ENCODE measurements at regions not wholly inside any gene's neighbourhood (a gene's known extent, or its start where the extent isn't known, plus 50 kb on each side); places are given as distances from the start of the nearest gene placed in this dataset.
"Not testable (repeated sequence)": the region's sequence is repeated elsewhere in the genome, so short reads cannot be mapped to it uniquely, and the experiment has no call there.

DNA sequence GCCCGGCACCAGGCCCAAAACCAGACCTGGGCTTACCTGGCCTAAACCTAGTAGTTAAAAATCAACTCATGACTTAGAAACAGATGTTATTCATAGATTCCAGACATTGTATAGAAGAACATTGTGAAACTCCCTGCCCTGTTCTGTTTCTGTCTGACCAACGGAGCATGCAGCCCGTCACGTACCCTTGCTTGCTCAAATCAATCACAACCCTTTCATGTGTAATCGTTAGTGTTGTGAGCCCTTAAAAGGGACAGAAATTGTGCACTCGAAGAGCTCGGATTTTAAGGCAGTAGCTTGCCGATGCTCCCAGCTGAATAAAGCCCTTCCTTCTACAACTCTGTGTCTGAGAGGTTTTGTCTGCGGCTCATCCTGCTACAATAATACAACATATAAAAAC lies 209.5 kb upstream of the BTBD3 start:
- TF ChIP-seq, protein P1, sequence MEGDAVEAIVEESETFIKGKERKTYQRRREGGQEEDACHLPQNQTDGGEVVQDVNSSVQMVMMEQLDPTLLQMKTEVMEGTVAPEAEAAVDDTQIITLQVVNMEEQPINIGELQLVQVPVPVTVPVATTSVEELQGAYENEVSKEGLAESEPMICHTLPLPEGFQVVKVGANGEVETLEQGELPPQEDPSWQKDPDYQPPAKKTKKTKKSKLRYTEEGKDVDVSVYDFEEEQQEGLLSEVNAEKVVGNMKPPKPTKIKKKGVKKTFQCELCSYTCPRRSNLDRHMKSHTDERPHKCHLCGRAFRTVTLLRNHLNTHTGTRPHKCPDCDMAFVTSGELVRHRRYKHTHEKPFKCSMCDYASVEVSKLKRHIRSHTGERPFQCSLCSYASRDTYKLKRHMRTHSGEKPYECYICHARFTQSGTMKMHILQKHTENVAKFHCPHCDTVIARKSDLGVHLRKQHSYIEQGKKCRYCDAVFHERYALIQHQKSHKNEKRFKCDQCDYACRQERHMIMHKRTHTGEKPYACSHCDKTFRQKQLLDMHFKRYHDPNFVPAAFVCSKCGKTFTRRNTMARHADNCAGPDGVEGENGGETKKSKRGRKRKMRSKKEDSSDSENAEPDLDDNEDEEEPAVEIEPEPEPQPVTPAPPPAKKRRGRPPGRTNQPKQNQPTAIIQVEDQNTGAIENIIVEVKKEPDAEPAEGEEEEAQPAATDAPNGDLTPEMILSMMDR (conservative IDR thresholded peaks at IDR 0.05; ENCODE audit: low read depth, low read length) = not testable (repeated sequence)
- not testable (repeated sequence) for TF ChIP-seq POLR2A (IDR thresholded peaks at IDR 0.05; ENCODE audit: low read depth, low read length); RFX5 (IDR thresholded peaks at IDR 0.05; ENCODE audit: low read depth, low read length); MAZ (IDR thresholded peaks at IDR 0.05; ENCODE audit: borderline replicate concordance, low read depth, low read length); CEBPB (IDR thresholded peaks at IDR 0.05; ENCODE audit: low read depth, low read length); SMC3 (IDR thresholded peaks at IDR 0.05; ENCODE audit: low read depth, low read length); CHD1 (IDR thresholded peaks at IDR 0.05; ENCODE audit: low read depth, low read length); MXI1 (IDR thresholded peaks at IDR 0.05; ENCODE audit: borderline replicate concordance, low read depth, low read length); RAD21 (IDR thresholded peaks at IDR 0.05; ENCODE audit: low read length); RCOR1 (IDR thresholded peaks at IDR 0.05; ENCODE audit: insufficient replicate concordance, low read length)
- TF ChIP-seq, protein P2, sequence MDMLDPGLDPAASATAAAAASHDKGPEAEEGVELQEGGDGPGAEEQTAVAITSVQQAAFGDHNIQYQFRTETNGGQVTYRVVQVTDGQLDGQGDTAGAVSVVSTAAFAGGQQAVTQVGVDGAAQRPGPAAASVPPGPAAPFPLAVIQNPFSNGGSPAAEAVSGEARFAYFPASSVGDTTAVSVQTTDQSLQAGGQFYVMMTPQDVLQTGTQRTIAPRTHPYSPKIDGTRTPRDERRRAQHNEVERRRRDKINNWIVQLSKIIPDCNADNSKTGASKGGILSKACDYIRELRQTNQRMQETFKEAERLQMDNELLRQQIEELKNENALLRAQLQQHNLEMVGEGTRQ (IDR thresholded peaks at IDR 0.05; ENCODE audit: low read depth, low read length) = not testable (repeated sequence)
- TF ChIP-seq, protein P3, sequence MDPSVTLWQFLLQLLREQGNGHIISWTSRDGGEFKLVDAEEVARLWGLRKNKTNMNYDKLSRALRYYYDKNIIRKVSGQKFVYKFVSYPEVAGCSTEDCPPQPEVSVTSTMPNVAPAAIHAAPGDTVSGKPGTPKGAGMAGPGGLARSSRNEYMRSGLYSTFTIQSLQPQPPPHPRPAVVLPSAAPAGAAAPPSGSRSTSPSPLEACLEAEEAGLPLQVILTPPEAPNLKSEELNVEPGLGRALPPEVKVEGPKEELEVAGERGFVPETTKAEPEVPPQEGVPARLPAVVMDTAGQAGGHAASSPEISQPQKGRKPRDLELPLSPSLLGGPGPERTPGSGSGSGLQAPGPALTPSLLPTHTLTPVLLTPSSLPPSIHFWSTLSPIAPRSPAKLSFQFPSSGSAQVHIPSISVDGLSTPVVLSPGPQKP (IDR thresholded peaks at IDR 0.05; ENCODE audit: borderline replicate concordance, low read depth, low read length) = not testable (repeated sequence)
